SK-N-MC (cell line): ENCODE measurements at regions not wholly inside any gene's neighbourhood (a gene's known extent, or its start where the extent isn't known, plus 50 kb on each side); places are given as distances from the start of the nearest gene placed in this dataset.

Source experiments
- EZH2 ChIP-seq: fragments of 200-600 bp; sonication (generic); IDR thresholded peaks from one replicate; pipeline ENCODE4 v1.6.1; 2017; ENCODE audit warnings: antibody characterized with exemption
- POLR2AphosphoS5 ChIP-seq: IDR thresholded peaks from 2 replicates; pipeline ENCODE4 v1.6.1; 2012; ENCODE audit warnings: mild to moderate bottlenecking, low read depth, low read length, borderline replicate concordance

DNA sequence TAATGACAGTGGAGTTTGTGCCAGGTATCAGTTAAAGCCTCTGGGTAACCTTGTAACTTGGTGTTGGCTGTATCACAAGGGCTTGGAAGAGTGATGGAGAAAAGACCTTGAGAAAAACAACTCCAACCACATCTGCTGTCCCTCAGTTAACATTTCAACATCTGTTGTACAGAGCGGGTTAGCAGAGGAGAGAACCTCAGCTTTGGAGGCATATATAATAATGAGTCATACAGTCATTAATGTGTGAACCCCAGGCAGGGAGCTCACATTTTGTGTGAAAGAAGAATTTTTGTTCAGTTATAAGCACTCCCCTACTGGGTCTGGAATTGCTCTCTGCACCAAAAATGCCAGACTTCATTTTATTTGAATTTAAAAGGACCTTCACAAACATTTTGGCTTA is 439.5 kb downstream of the PDCD6IP start:
- TF ChIP-seq POLR2AphosphoS5 (no peak), EZH2 (no peak)
